Tibial nerve (tissue), 4 donors: ENCODE measurements at regions not wholly inside any gene's neighbourhood (a gene's known extent, or its start where the extent isn't known, plus 50 kb on each side); places are given as distances from the start of the nearest gene placed in this dataset.

Experiments
- DNase-seq, 2 donors: peaks; one replicate each; pipeline ENCODE4 v3.0.0-alpha.2; 2019; ENCODE audit warnings: low spot score in 2 of 2
- H3K27ac ChIP-seq, 4 donors: fragments of 200-600 bp; sonication (generic) in 3 of 4; one replicate each; pipeline ENCODE4 v1.5.1; 2017 to 2019; ENCODE audit warnings: mild to moderate bottlenecking in 1 of 4
- H3K27me3 ChIP-seq, 2 donors: fragments of 200-600 bp; sonication (generic) in 1 of 2; one replicate each; pipeline versions ENCODE4 v1.5.1 to v1.6.0; 2017 to 2019
- H3K36me3 ChIP-seq, 3 donors: fragments of 200-600 bp; sonication (generic); one replicate each; pipeline ENCODE4 v1.5.1; 2018 to 2019
- H3K4me1 ChIP-seq, 4 donors: fragments of 200-600 bp; sonication (generic) in 3 of 4; one replicate each; pipeline ENCODE4 v1.5.1; 2017 to 2019
- H3K4me3 ChIP-seq, 4 donors: fragments of 200-600 bp; sonication (generic) in 3 of 4; one replicate each; pipeline ENCODE4 v1.5.1; 2017 to 2019; ENCODE audit warnings: mild to moderate bottlenecking in 1 of 4, moderate library complexity in 1 of 4
- H3K9me3 ChIP-seq, 4 donors: fragments of 200-600 bp; sonication (generic) in 3 of 4; one replicate each; pipeline ENCODE4 v1.5.1; 2017 to 2019
- CTCF ChIP-seq, 5 experiments: fragments of 200-600 bp in 3 of 5; fragments of 450-650 bp in 2 of 5; sonication (generic) in 3 of 5; IDR thresholded peaks; one replicate each; pipeline ENCODE4 v1.5.1; 2016 to 2019; ENCODE audit warnings: antibody characterized with exemption in 5 of 5, mild to moderate bottlenecking in 3 of 5, moderate library complexity in 2 of 5
- EP300 ChIP-seq, 2 donors: sonication (generic); formaldehyde crosslinking; IDR thresholded peaks; one replicate each; pipeline ENCODE4 v1.6.1; 2017; ENCODE audit warnings: antibody characterized with exemption in 2 of 2, mild to moderate bottlenecking in 1 of 2
- POLR2A ChIP-seq, 2 donors: fragments of 450-650 bp; IDR thresholded peaks; one replicate each; pipeline ENCODE4 v1.6.1; 2017; ENCODE audit warnings: antibody characterized with exemption in 2 of 2, mild to moderate bottlenecking in 2 of 2, moderate library complexity in 2 of 2
- WGBS, 2 donors: methylation state at CpG; one replicate each; pipeline ENCODE4 v1.1.5; 2018; 5-methylcytosine and 5-hydroxymethylcytosine counted together

DNA sequence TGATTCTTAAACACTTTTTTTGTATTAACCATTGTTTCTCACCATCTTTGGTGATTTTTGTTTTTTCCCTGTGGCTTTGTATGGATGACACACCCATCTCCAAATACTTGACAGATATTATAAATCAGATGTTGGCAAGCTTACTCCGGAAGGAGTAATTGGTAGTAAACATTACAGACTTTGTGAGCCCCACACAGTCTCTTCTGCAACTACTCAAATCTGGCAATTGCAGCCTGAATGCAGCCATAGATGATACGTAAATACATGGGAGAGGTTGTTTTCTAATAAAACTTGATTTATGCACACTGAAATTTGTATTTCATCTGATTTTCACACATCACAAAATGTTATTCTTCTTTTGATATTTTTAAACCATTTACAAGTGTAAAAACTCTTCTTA lies 331.5 kb downstream of the ARPP21 start:
- TF ChIP-seq EP300 (IDR thresholded peaks at IDR 0.05): no peak
- no peak for TF ChIP-seq CTCF (IDR thresholded peaks at IDR 0.05)
- TF ChIP-seq POLR2A (IDR thresholded peaks at IDR 0.05): no peak
- no peak overlapping the region for H3K27ac ChIP-seq
- WGBS, 2 donors: 52 to 56% methylated on average over 2 of the region's 2 CpGs
- no peaks in the 10 kb centered on the region for H3K36me3 ChIP-seq
- peaks cover 0 to 34% (median 7%) of the 10 kb centered on the region in 4 donors for H3K4me1 ChIP-seq
- DNase-seq: no peak
- H3K27me3 ChIP-seq: no peaks in the 10 kb centered on the region
- H3K4me3 ChIP-seq: no peak overlapping the region
- H3K9me3 ChIP-seq: no peaks in the 10 kb centered on the region

DNA sequence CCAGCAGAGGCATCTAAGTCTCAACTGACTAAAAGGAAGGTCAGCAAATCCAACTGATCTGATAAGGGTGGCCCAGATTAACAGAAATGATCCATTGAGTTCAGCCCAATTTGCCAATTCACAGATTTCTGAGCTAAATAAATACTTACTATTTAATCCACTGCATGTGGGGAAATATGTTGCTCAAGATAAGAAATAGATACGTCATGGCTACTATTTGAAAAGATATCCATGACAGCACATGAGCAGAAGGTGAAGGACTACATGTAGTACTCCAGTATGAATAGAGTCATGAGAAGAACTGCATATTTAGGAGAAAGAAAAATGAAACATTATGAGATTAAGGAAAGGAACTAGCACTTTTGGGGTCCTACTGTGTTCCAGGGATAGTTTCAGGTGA lies 332.4 kb downstream of the ARPP21 start:
- Histone ChIP-seq H3K36me3 (no peaks in the 10 kb centered on the region), H3K4me3 (no peak overlapping the region), H3K9me3 (no peaks in the 10 kb centered on the region), H3K4me1 (peaks cover 0 to 30% (median 7%) of the 10 kb centered on the region in 4 donors), H3K27me3 (no peaks in the 10 kb centered on the region), H3K27ac (no peak overlapping the region)
- DNase-seq: no peak
- TF ChIP-seq POLR2A (IDR thresholded peaks at IDR 0.05) (no peak), CTCF (IDR thresholded peaks at IDR 0.05) (no peak), EP300 (IDR thresholded peaks at IDR 0.05) (no peak)
- 92 to 97% methylated on average over 1 of the region's 1 CpG for WGBS, 2 donors

DNA sequence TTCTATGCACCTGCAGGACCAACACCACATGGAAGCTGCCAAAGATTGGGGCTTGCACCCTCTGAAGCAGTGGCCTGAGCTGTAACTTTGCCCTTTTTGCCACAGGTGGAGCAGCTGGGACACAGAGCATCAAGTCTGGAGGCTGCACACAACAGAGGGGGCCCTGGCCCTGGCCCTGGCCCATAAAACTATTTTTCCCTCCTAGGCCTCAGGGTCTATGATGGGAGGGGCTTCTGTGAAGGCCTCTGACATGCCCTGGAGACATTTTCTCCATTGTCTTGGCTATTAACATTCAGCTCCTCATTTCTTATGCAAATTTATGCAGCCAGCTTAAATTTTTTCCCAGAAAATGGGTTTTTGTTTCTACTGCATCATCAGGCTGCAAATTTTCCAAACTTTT lies 335.5 kb downstream of the ARPP21 start:
- DNase-seq: no peak
- TF ChIP-seq EP300 (IDR thresholded peaks at IDR 0.05): no peak
- no peak for TF ChIP-seq CTCF (IDR thresholded peaks at IDR 0.05)
- TF ChIP-seq POLR2A (IDR thresholded peaks at IDR 0.05): no peak
- H3K27ac ChIP-seq: no peak overlapping the region
- no peaks in the 10 kb centered on the region for H3K27me3 ChIP-seq
- H3K9me3 ChIP-seq: no peaks in the 10 kb centered on the region
- peaks cover 0 to 14% (median 7%) of the 10 kb centered on the region in 4 donors for H3K4me1 ChIP-seq
- no peak overlapping the region for H3K4me3 ChIP-seq
- H3K36me3 ChIP-seq: no peaks in the 10 kb centered on the region

- H3K4me3 ChIP-seq: no peak overlapping the region
- H3K27ac ChIP-seq: no peak overlapping the region
- no peaks in the 10 kb centered on the region for H3K27me3 ChIP-seq
- no peaks in the 10 kb centered on the region for H3K9me3 ChIP-seq
- DNase-seq: no peak
- H3K36me3 ChIP-seq: no peaks in the 10 kb centered on the region
- H3K4me1 ChIP-seq: no peaks in the 10 kb centered on the region
- no peak for TF ChIP-seq EP300 (IDR thresholded peaks at IDR 0.05)
- TF ChIP-seq CTCF (IDR thresholded peaks at IDR 0.05): no peak
- no peak for TF ChIP-seq POLR2A (IDR thresholded peaks at IDR 0.05)
Measured at GRCh38 chr3:35986161-35986560, 346.8 kb downstream of the ARPP21 start.

DNA sequence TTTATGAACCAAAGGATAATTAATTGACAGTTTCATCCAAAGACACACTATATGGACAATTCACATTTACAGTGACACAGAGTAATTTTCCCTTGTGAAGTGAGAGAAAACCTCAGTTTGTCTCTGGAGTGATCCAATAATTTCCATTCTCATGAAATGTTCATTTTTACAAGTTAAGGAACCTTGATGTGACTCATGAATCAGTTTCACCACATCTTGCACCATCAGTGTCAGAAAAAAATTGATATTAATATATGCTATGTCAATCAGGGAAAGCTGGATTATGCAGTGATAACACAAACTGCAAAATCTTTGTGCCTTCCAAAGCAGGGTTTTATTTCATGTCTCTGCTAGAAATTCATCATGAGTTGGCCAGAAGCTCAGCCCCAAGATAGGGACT lies 348.1 kb downstream of the ARPP21 start:
- no peak overlapping the region for H3K4me3 ChIP-seq
- H3K27ac ChIP-seq: no peak overlapping the region
- H3K4me1 ChIP-seq: no peaks in the 10 kb centered on the region
- TF ChIP-seq POLR2A (IDR thresholded peaks at IDR 0.05) (no peak), CTCF (IDR thresholded peaks at IDR 0.05) (no peak), EP300 (IDR thresholded peaks at IDR 0.05) (no peak)
- no peak for DNase-seq
- no peaks in the 10 kb centered on the region for H3K27me3 ChIP-seq
- no peaks in the 10 kb centered on the region for H3K9me3 ChIP-seq
- H3K36me3 ChIP-seq: no peaks in the 10 kb centered on the region
